ENCODE measurements at regions not wholly inside any gene's neighbourhood (a gene's known extent, or its start where the extent isn't known, plus 50 kb on each side); places are given as distances from the start of the nearest gene placed in this dataset.

GRCh38 chr9:16985559-16986348 lies 115.3 kb upstream of the BNC2 start:
- TF ChIP-seq REST (IDR thresholded peaks at IDR 0.05; ENCODE audit: insufficient read depth in 1 of 2, low read depth in 2 of 2, low read length in 2 of 2) (no peak), SIN3A (IDR thresholded peaks at IDR 0.05; ENCODE audit: borderline replicate concordance, insufficient read depth, low read length) (no peak), FOXP2 (optimal IDR thresholded peaks at IDR 0.05; ENCODE audit: borderline replicate concordance, extremely low read depth, extremely low read length, insufficient read depth) (no peak), POLR2AphosphoS5 (IDR thresholded peaks at IDR 0.05; ENCODE audit: low read depth, low read length) (no peak), TAF1 (IDR thresholded peaks at IDR 0.05; ENCODE audit: borderline replicate concordance, insufficient read depth, low read length) (no peak)

- TF ChIP-seq TAF1 (IDR thresholded peaks at IDR 0.05; ENCODE audit: borderline replicate concordance, insufficient read depth, low read length) (no peak), SIN3A (IDR thresholded peaks at IDR 0.05; ENCODE audit: borderline replicate concordance, insufficient read depth, low read length) (no peak), POLR2AphosphoS5 (IDR thresholded peaks at IDR 0.05; ENCODE audit: low read depth, low read length) (no peak), REST (IDR thresholded peaks at IDR 0.05; ENCODE audit: insufficient read depth in 1 of 2, low read depth in 2 of 2, low read length in 2 of 2) (no peak), FOXP2 (optimal IDR thresholded peaks at IDR 0.05; ENCODE audit: borderline replicate concordance, extremely low read depth, extremely low read length, insufficient read depth) (no peak)
Measured at GRCh38 chr9:16982780-16983310, 112.4 kb upstream of the BNC2 start.

GRCh38 chr9:16976427-16976826 lies 106.0 kb upstream of the BNC2 start:
- TF ChIP-seq REST (IDR thresholded peaks at IDR 0.05; ENCODE audit: insufficient read depth in 1 of 2, low read depth in 2 of 2, low read length in 2 of 2) (no peak), POLR2AphosphoS5 (IDR thresholded peaks at IDR 0.05; ENCODE audit: low read depth, low read length) (no peak), SIN3A (IDR thresholded peaks at IDR 0.05; ENCODE audit: borderline replicate concordance, insufficient read depth, low read length) (no peak), FOXP2 (optimal IDR thresholded peaks at IDR 0.05; ENCODE audit: borderline replicate concordance, extremely low read depth, extremely low read length, insufficient read depth) (no peak), TAF1 (IDR thresholded peaks at IDR 0.05; ENCODE audit: borderline replicate concordance, insufficient read depth, low read length) (no peak)

DNA sequence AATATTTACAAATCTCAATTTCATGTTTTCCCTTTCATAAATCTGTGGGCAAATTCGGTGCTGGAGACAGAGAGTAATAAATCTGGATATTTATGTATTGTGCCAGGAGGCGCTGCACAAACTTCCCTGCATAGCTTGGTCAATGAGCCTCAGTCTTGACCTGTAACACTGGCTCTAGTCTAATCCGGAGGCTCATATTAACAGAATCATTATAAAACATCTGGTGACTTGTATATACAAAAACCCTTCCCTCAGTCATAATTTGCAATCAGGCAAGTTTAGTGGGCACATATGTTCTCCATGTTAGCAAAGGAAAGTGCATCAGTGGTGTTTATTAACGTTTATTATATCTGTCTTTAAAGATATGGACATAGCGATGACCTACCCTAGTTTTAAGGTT lies 104.0 kb upstream of the BNC2 start:
- TF ChIP-seq SIN3A (IDR thresholded peaks at IDR 0.05; ENCODE audit: borderline replicate concordance, insufficient read depth, low read length): no peak
- no peak for TF ChIP-seq FOXP2 (optimal IDR thresholded peaks at IDR 0.05; ENCODE audit: borderline replicate concordance, extremely low read depth, extremely low read length, insufficient read depth)
- no peak for TF ChIP-seq REST (IDR thresholded peaks at IDR 0.05; ENCODE audit: insufficient read depth in 1 of 2, low read depth in 2 of 2, low read length in 2 of 2)
- no peak for TF ChIP-seq POLR2AphosphoS5 (IDR thresholded peaks at IDR 0.05; ENCODE audit: low read depth, low read length)
- no peak for TF ChIP-seq TAF1 (IDR thresholded peaks at IDR 0.05; ENCODE audit: borderline replicate concordance, insufficient read depth, low read length)
